Left ventricle myocardium superior (tissue), 1 donor: ENCODE measurements at regions not wholly inside any gene's neighbourhood (a gene's known extent, or its start where the extent isn't known, plus 50 kb on each side); places are given as distances from the start of the nearest gene placed in this dataset.

Experiments
- ATAC-seq: fragments of 200-7000 bp; cut with Tn5 transposase; one replicate; pipeline ENCODE4 v1.9.1; 2020; ENCODE audit warnings: mild to moderate bottlenecking, moderate library complexity
- DNase-seq: peaks from one replicate; pipeline ENCODE4 v3.0.0-alpha.2; 2020
- intact Hi-C: fragments of 100-400 bp; cut with micrococcal nuclease; formaldehyde crosslinking; loops from one replicate; pipeline ENCODE4 v1.11.0; 2022
- donor health status: DM: no; HTN: yes; CAD: no; lungs with severe emphysema.

DNA sequence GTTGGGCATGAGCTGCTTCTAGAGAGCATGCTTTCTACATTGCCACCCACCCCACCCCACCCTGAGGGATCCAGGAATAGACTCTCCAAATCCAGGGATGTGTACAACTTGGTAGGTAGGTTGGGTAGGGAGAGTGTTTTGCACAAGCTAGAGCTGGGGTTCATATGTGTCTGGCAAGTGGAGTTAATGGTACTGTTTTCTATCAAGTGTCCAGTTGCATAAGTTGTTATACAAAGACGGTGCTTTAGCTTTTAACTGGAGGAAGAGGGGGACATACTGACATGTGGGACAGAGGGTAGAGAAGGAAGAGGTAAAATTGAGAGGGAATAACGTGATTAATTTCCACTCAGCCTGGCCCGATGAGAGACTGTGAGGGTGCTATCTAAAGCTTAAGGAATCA lies 51.0 kb upstream of the TNC start:
- ATAC-seq (no peak), DNase-seq (no peak)
- intact Hi-C loops, result no loop called here

- ATAC-seq, result no peak
Measured at GRCh38 chr9:115170358-115171073, 52.6 kb upstream of the TNC start.

GRCh38 chr9:115171921-115172388 lies 54.0 kb upstream of the TNC start:
- intact Hi-C loops, result no loop called here
- ATAC-seq (no peak), DNase-seq (no peak)

More at GRCh38 chr9:115170358-115171073, 52.6 kb upstream of the TNC start:
- intact Hi-C loops, result no loop called here
- DNase-seq, result no peak

GRCh38 chr9:115182264-115182663 lies 64.3 kb upstream of the TNC start:
- intact Hi-C loops, result no loop called here
- no peak for DNase-seq
- no peak for ATAC-seq

DNA sequence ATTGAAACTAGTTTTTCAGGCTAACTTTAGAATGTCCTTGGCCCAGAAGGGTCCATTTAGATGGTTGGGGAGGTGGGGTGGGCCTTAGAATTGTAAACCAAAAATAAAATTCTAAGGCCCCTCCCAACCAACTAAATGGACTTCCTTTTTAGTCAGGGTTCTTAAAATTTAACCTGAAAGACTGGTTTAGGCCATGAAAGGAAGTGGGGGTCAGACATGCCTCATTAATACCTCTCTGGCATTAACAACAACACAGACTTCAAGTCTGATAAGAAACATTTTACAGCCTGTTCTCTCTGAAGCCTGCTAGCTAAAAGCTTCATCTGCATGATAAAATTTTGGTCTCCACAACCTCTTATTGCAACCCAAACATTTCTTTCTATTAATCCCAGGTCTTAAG lies 65.5 kb upstream of the TNC start:
- no peak for ATAC-seq
- intact Hi-C loops, result no loop called here
- no peak for DNase-seq

DNA sequence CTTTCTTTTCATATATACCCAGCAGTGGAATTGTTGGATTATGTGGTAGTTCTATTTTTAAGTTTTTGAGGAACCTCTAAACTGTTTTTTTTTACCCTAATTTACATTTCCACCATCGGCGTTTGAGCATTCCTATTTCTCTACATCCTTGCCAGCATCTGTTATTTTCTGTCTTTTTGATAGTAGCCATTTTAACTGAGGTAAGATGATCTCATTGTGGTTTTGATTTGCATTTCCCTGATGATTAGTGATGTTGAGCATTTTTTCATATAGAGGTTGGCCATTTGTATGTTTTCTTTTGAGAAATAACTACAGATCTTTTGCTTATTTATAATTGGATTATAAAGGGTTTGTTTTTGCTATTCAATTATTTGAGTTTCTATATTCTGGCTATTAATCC lies 71.7 kb upstream of the TNC start:
- DNase-seq (no peak), ATAC-seq (no peak)
- intact Hi-C loops, result no loop called here

DNA sequence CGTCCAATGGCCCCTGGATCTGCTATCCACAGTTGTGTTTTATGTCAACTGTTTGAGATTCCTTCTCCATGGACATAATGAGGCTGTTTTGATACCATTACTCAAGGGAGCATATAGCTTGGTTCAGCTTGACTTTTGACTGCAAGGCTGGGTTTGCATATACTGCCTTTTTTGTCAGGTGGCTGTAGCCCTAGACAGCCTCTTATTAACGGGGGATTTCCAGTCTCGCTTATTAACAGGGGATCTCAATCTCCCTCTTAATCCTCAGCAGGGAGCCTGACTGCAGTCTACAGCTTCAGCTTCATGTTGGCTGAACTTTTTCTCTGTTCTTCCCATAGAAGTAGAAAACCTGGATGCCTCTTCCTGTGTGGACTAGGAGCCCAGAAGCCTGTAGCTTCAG lies 73.7 kb upstream of the TNC start:
- ATAC-seq, result no peak
- intact Hi-C loops, result no loop called here
- DNase-seq, result no peak

GRCh38 chr9:115192280-115192679 lies 74.3 kb upstream of the TNC start:
- peak; percentile 23 for ATAC-seq
- intact Hi-C loops, result no loop called here
- no peak for DNase-seq

GRCh38 chr9:115192835-115193525 lies 75.0 kb upstream of the TNC start:
- DNase-seq (no peak), ATAC-seq (no peak)
- intact Hi-C loops, result no loop called here

DNA sequence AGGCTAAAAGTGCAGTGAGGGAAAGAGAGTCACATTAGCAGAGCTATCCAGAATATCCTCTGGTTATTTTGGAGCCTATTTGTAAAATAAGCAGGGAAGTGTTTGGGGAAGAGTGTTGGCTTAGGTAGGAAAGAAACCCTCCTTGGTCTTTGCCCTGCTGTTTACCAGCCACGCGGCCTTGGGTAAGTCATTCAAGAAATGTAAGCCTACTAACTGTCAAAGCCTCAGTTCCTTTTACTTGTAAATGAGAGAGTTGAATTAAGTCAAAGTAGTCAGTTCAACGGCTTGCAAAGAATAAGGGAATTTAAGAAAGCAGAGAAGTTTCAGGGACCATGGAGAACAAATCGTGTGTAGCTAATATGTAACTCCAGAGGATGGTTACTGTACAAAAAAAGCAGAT lies 75.8 kb upstream of the TNC start:
- intact Hi-C loops, result no loop called here
- no peak for ATAC-seq
- no peak for DNase-seq

DNA sequence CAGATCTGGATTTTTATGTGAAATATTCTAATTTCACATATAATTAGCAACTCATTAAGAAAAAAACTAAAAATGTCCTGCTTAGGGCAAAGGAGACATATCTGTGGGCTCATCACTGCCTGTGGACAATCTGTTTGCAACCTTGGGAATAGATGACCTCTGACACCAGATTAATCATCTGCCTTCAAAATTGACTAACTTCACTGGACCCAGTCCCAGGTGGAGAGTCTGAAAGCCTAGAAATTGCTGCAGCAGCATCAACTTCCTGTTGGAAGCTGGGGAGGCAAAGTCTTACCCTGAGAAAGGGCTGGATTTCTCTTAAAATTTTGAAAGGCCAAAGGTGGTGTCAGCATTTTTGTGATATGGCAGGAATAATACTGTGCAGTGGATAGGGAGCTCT lies 76.3 kb upstream of the TNC start:
- DNase-seq, result no peak
- intact Hi-C loops, result no loop called here

DNA sequence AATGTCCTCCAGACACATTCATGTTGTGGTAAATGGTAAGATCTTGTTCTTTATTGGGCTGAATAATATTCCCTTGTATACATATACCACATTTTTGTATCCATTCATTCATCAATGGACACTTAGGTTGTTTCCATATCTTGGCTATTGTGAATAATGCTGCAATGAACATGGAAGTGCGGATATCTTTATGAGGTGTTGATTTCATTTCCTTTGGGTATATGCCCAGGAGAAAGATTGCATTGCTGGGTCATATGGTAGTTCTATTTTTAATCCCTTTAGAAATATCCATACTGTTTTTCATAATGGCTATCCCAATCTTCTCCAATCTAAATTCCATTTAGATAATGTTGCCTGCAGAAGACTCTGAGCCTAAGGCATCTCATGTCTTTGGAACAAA lies 78.0 kb upstream of the TNC start:
- intact Hi-C loops, result no loop called here

More for the DNA sequence above, 76.3 kb upstream of the TNC start:
- no peak for ATAC-seq

GRCh38 chr9:115196919-115197318 lies 79.0 kb upstream of the TNC start:
- intact Hi-C loops, result no loop called here
- no peak for ATAC-seq

More for the DNA sequence above, 78.0 kb upstream of the TNC start:
- DNase-seq, result no peak
- no peak for ATAC-seq

GRCh38 chr9:115198001-115198400 lies 80.0 kb upstream of the TNC start:
- intact Hi-C loops, result no loop called here
- DNase-seq (peak; percentile 38), ATAC-seq (peak; percentile 89)

More at GRCh38 chr9:115196919-115197318, 79.0 kb upstream of the TNC start:
- DNase-seq, result no peak

- intact Hi-C loops, result no loop called here
- no peak for ATAC-seq
Measured at GRCh38 chr9:115200711-115201505, 83.0 kb upstream of the TNC start.

DNA sequence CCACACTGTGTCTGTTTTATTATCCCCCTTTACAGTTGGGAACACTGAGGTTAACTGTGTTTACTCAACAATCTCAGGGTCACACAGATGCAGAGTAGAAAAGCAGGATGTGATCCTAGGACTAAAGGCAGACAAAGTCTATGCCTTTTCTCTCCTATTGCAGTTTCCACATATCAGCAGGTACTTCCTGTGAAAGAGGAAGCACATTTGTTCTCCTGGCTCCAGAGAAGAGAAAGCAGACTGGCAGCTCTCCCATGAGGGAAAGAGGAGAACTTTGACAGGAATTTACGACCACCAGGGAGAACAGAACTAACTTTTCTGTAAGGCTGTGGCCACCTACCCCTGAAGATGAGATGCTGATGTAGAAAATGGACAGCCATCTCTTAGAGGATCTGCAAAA lies 84.2 kb upstream of the TNC start:
- intact Hi-C loops, result no loop called here
- ATAC-seq (no peak), DNase-seq (no peak)

More at GRCh38 chr9:115200711-115201505, 83.0 kb upstream of the TNC start:
- no peak for DNase-seq

GRCh38 chr9:115202960-115203751 lies 85.2 kb upstream of the TNC start:
- ATAC-seq, result peak; percentile 96
- intact Hi-C loops, result no loop called here
- DNase-seq, result peak; percentile 26

DNA sequence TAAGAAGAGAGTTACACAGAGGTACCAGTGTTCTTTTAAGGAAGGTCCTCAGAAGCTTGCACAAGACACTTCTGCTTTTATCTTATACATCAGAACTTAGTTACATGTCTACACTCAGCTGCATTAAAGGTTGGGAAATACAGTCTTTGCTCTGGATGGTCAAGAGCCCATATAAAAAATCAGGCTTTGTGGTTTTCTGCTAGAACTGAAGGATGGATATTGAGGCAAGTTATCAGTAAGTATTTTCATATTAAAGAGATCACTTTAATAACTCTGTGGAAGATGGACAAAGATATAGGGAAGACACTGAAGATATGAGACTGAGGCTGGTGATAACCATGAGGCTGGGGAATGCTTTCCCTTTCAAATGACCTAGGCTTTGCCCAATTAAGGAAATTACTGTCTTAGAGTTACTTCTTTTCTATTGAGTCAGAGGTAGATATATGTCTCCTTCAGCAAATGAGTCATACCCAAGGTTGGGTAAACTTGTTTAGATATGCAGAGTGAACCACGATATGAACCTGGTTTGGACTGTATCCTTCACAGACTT lies 87.0 kb upstream of the TNC start:
- intact Hi-C loops, result no loop called here
- DNase-seq (no peak), ATAC-seq (no peak)
